Pancreas (tissue), 10 donors: ENCODE measurements at regions not wholly inside any gene's neighbourhood (a gene's known extent, or its start where the extent isn't known, plus 50 kb on each side); places are given as distances from the start of the nearest gene placed in this dataset.

Experiments
- ATAC-seq, 4 donors: fragments of 200-7000 bp; cut with Tn5 transposase; one replicate each; pipeline versions ENCODE4 v1.8.0 to v1.9.1; 2020; ENCODE audit warnings: mild to moderate bottlenecking in 4 of 4, moderate library complexity in 4 of 4
- DNase-seq, 6 donors: peaks; one replicate each; pipeline ENCODE4 v3.0.0-alpha.2; 2020
- FAIRE-seq: peaks from 2 replicates; lab custom pipeline; 2012; peaks lifted over from hg19 to GRCh38; lab: Jason Lieb, UNC
- H3K27ac ChIP-seq, 4 donors: fragments of 200-600 bp; sonication (generic); 1 replicate in 3 of 4; 2 replicates in 1 of 4; pipeline versions ENCODE4 v1.5.0 to v1.8.0; 2020
- H3K27me3 ChIP-seq, 4 donors: fragments of 200-600 bp; one replicate each; pipeline ENCODE4 v1.8.0; 2021
- H3K36me3 ChIP-seq, 3 donors: fragments of 200-600 bp; sonication (generic) in 1 of 3; one replicate each; pipeline versions ENCODE4 v1.5.0 to v1.8.0; 2020 to 2021
- H3K4me1 ChIP-seq, 3 donors: fragments of 200-600 bp; one replicate each; pipeline ENCODE4 v1.8.0; 2021
- H3K4me3 ChIP-seq, 4 donors: fragments of 200-600 bp; sonication (generic) in 2 of 4; one replicate each; pipeline versions ENCODE4 v1.5.0 to v1.8.0; 2020 to 2021
- H3K9me3 ChIP-seq, 4 donors: fragments of 200-600 bp; one replicate each; pipeline ENCODE4 v1.8.0; 2021
- CTCF ChIP-seq, 4 donors: fragments of 200-600 bp; sonication (generic) in 3 of 4; IDR thresholded peaks; one replicate each; pipeline versions ENCODE4 v1.5.0 to v1.8.0; 2021; ENCODE audit warnings: antibody characterized with exemption in 4 of 4
- WGBS, 2 donors: extraction: QIAGEN DNeasy Blood & Tissue Kit; methylation state at CpG; one replicate each; pipeline ENCODE4 v1.1.7; 2013; 5-methylcytosine and 5-hydroxymethylcytosine counted together
- intact Hi-C, 3 donors: fragments of 100-400 bp; cut with DNase I; formaldehyde crosslinking; loops; one replicate each; pipeline versions ENCODE4 v1.11.1 to v1.14.2; 2022
- donor health status: healthy with polysubstance abuse.
- donor health status: DM: no; HTN: no; CAD: no; lungs with moderate emphysema.
- donor health status: DM: no; HTN: no; CAD: no.
- donor health status: control.
- donor health status: control.
- donor health status: Bipolar disorder and iron deficiency.
- donor health status: DM: yes; HTN: yes; CAD: no.
- donor health status: DM: no; HTN: no; CAD: no.
- donor health status: DM: no; HTN: no; CAD: no.
- donor health status: DM: yes; HTN: yes; CAD: no.

DNA sequence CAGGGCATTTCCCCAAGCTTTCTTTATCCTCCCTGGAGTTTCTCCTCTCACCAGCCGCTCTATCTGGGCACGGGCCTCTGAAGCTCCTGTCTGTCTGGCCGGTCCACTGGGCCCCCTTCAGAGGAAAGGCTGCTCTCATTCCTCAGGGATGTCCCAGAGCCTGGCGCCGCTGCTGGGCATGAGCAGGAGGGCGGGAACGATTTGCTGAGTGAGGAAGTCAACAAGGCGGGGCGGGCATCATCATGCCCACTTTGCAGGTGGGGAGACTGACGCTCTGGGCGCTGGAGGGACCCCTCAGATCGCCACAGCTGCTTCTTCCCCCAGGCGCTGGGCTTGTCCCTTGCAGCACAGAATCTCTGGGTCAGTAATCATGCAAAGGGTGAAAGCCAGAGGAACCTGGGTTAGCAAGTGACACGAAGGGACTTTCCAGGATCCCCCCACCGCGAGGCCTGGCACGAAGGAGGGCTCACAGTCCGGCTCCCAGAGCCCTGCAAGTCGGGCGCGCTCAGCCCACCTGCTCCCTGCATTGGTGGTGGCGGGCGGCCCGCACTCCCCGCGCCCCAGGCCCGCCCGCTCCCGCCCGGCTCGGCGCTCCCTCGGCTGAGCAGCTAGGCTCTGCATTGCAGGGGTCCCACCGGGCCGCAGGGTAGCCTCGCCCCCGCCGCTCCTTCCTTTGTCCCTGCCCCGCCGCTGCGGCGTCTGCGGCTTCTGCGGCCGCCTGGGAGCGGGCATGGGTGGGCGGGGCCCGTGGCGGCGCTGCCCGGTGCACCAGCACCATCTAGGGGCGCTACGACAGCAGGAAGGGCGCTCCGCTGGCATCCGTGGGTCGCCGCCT, 157.8 kb downstream of the CYRIA start:
- Histone ChIP-seq H3K9me3 (no peaks in the 10 kb centered on the region), H3K4me3 (peak overlapping the region; percentile 3 to 54 (median 26)), H3K27me3 (peaks cover 0 to 13% (median 0%) of the 10 kb centered on the region in 4 donors), H3K4me1 (no peaks in the 10 kb centered on the region), H3K27ac (no peak overlapping the region), H3K36me3 (no peaks in the 10 kb centered on the region)
- intact Hi-C loops, result loop anchor here in 2 of 3 donors (10.0 kb wide), 2 partner anchors 223 to 573 kb away; no protein-coding TSS in a partner anchor
- ATAC-seq (peak; percentile 93 to 99 (median 97)), DNase-seq (peak; percentile 24 to 84 (median 66)), FAIRE-seq (no peak)
- peak; percentile 37 to 75 (median 67) for TF ChIP-seq CTCF (IDR thresholded peaks at IDR 0.05)
- WGBS, 2 donors, result 6 to 9% methylated on average over 45 to 58 of the region's 58 CpGs

DNA sequence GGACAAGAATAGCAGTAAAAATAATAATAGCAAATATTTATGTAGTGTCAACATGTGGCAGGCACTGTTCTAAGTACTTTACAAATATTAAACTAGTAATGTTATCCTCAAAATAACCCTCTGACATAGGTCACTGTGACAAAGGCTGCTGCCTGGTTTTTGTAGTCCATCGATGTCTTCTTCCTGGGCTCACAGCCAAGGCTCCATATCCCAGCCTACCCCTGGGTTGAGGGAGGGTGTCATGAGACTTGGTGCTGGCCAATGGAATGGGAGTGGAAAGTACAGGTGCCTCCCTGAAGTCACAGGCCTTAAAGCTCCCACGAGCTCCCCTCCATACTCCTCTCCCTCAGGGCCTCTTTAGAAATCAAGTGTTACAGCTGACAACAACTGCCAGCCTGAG, 159.3 kb downstream of the CYRIA start:
- Histone ChIP-seq H3K36me3 (no peaks in the 10 kb centered on the region), H3K4me3 (no peak overlapping the region), H3K27me3 (peaks cover 0 to 13% (median 0%) of the 10 kb centered on the region in 4 donors), H3K9me3 (no peaks in the 10 kb centered on the region), H3K4me1 (no peaks in the 10 kb centered on the region), H3K27ac (no peak overlapping the region)
- intact Hi-C loops, result loop anchor here in 2 of 3 donors (10.0 kb wide), 2 partner anchors 222 to 572 kb away; no protein-coding TSS in a partner anchor
- 22 to 30% methylated on average over 2 of the region's 2 CpGs for WGBS, 2 donors
- peak in 1 of 4 donors; percentile 11 for ATAC-seq
- DNase-seq, result peak in 1 of 6 donors; percentile 34
- no peak for FAIRE-seq
- no peak for TF ChIP-seq CTCF (IDR thresholded peaks at IDR 0.05)

- peak in 3 of 4 donors; percentile 38 to 74 (median 71) for ATAC-seq
- H3K27ac ChIP-seq, result no peak overlapping the region
These were observed 168.9 kb downstream of the CYRIA start for GRCh38 chr2:16496426-16497388.

More at GRCh38 chr2:16496426-16497388, 168.9 kb downstream of the CYRIA start:
- FAIRE-seq, result no peak
- DNase-seq, result no peak
- WGBS, 2 donors, result 66 to 72% methylated on average over 4 of the region's 4 CpGs
- H3K4me1 ChIP-seq, result no peaks in the 10 kb centered on the region
- H3K4me3 ChIP-seq, result no peak overlapping the region
- H3K9me3 ChIP-seq, result no peaks in the 10 kb centered on the region
- intact Hi-C loops, result loop anchor here in 1 of 3 donors (5.0 to 10.0 kb wide), 2 partner anchors 559 to 852 kb away; no protein-coding TSS in a partner anchor
- no peaks in the 10 kb centered on the region for H3K36me3 ChIP-seq
- TF ChIP-seq CTCF (IDR thresholded peaks at IDR 0.05), result no peak
- H3K27me3 ChIP-seq, result no peaks in the 10 kb centered on the region
